Heart left ventricle (tissue), 16 donors: ENCODE measurements at regions not wholly inside any gene's neighbourhood (a gene's known extent, or its start where the extent isn't known, plus 50 kb on each side); places are given as distances from the start of the nearest gene placed in this dataset.

Source experiments
- ATAC-seq, 4 donors: fragments of 200-7000 bp; cut with Tn5 transposase; one replicate each; pipeline ENCODE4 v1.9.1; 2020 to 2022; ENCODE audit warnings: moderate library complexity in 4 of 4, mild to moderate bottlenecking in 3 of 4, moderate number of reproducible peaks in 1 of 4
- DNase-seq, 5 donors: peaks; one replicate each; pipeline ENCODE4 v3.0.0-alpha.2; 2020
- H3K27ac ChIP-seq, 12 donors: fragments of 200-600 bp; sonication (generic) in 4 of 12; one replicate each; pipeline versions ENCODE4 v1.5.0 to v1.8.0; 2016 to 2022; ENCODE audit warnings: mild to moderate bottlenecking in 2 of 12
- H3K27me3 ChIP-seq, 9 donors: fragments of 200-600 bp; sonication (generic) in 2 of 9; one replicate each; pipeline versions ENCODE4 v1.5.1 to v1.8.0; 2016 to 2022; ENCODE audit warnings: mild to moderate bottlenecking in 3 of 9
- H3K36me3 ChIP-seq, 9 donors: fragments of 200-600 bp; sonication (generic) in 2 of 9; one replicate each; pipeline versions ENCODE4 v1.5.0 to v1.8.0; 2018 to 2022; ENCODE audit warnings: mild to moderate bottlenecking in 2 of 9
- H3K4me1 ChIP-seq, 12 donors: fragments of 200-600 bp; sonication (generic) in 4 of 12; one replicate each; pipeline versions ENCODE4 v1.5.0 to v1.8.0; 2016 to 2022; ENCODE audit warnings: mild to moderate bottlenecking in 3 of 12
- H3K4me3 ChIP-seq, 12 donors: fragments of 200-600 bp; sonication (generic) in 4 of 12; one replicate each; pipeline versions ENCODE4 v1.5.0 to v1.8.0; 2017 to 2022; ENCODE audit warnings: mild to moderate bottlenecking in 9 of 12, moderate library complexity in 4 of 12
- H3K9me3 ChIP-seq, 12 donors: fragments of 200-600 bp; sonication (generic) in 4 of 12; one replicate each; pipeline versions ENCODE4 v1.5.0 to v1.8.0; 2016 to 2022; ENCODE audit warnings: mild to moderate bottlenecking in 1 of 12
- POLR2A ChIP-seq, 2 donors: fragments of 450-650 bp; IDR thresholded peaks; one replicate each; pipeline ENCODE4 v1.6.1; 2017; ENCODE audit warnings: antibody characterized with exemption in 2 of 2, mild to moderate bottlenecking in 2 of 2, moderate library complexity in 2 of 2
- whole genome bisulfite sequencing, 4 donors: extraction: QIAGEN DNeasy Blood & Tissue Kit in 2 of 4; methylation state at CpG; one replicate each; pipeline versions ENCODE4 v1.1.5 to v1.1.7; 2013 to 2018; 5-methylcytosine and 5-hydroxymethylcytosine counted together
- intact Hi-C, 10 donors: fragments of 100-400 bp; cut with DNase I; formaldehyde crosslinking; loops; one replicate each; pipeline versions ENCODE4 v1.11.1 to v1.14.2; 2022
- TF ChIP-seq, protein P1 (sequence below), 12 donors: fragments of 200-600 bp; sonication (generic) in 4 of 12; IDR thresholded peaks; one replicate each; pipeline versions ENCODE4 v1.5.0 to v1.8.0; 2018 to 2022; ENCODE audit warnings: antibody characterized with exemption in 12 of 12, mild to moderate bottlenecking in 5 of 12
- donor health status: ischemic (EF 13 %, LVEDD 7.1; RV severe dilation, severe dysfunction).
- donor health status: healthy with polysubstance abuse.
- donor health status: DM: no; HTN: yes; CAD: no.
- donor health status: DM: no; HTN: no; CAD: no.
- donor health status: ischemic (EF 25% LVEDD 6.9; RV normal size, moderate dysfunction).
- donor health status: ischemic (EF 25% LVEDD 5.7; RV mildly dilated, moderate dysfunction).
- donor health status: healthy.
- donor health status: DM: yes; HTN: yes; CAD: no.
- donor health status: ischemic (EF 35%, LVEDD 5.7; RV mildly dilated, moderate dysfunction).
- donor health status: nonischemic (EF 11% LVEDD 7.7; RV severe dilation, severe dysfunction).
- donor health status: DM: yes; HTN: yes; CAD: no.
- donor health status: PGD.
- donor health status: ischemic (EF 29% LVEDD 5.4; RV normal size, mild dysfunction).
- donor health status: nonischemic (EF 23%, LVEDD 6.1; RV moderate dilation, normal function).

DNA sequence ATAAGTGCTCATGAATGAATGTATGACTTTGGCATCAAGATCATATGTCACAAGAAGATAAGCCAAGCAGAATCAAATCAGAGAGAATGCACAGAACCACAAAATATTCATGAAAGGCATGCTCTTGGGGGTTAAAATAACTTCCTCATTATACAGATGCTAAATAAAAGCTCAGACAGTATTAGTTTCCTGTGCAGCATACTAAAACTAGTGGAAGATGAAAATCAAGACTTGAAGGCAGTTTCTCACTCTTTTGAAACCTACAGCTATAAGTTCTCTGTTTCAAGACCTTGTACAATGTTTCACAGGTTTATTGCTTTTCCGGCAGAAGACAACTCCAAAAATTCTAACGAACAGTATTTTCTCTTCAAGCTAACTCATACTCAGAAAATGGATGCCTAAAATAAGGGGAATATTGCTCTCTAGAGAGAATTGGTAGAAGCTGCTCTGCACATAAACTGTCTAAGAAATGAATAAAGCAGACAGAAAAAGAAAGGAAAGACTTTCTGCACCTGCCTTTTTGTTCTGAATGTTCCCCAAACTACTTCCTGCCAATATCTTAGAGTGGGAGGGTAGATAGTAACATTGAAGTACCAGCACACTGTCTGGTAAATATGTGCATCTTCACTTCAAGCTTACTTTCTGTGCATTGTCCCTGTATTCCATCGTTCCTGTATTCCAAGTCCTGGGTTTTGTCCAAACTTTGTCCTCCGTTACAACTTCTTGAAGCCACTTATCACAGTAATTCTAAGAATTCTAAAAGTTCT is 639.4 kb upstream of the FAT3 start:
- H3K27me3 ChIP-seq: no peaks in the 10 kb centered on the region
- H3K36me3 ChIP-seq: no peaks in the 10 kb centered on the region
- 65 to 75% (median 73%) methylated on average over 4 of the region's 4 CpGs for WGBS, 4 donors
- no peaks in the 10 kb centered on the region for H3K4me1 ChIP-seq
- peaks cover 0 to 22% (median 1%) of the 10 kb centered on the region in 12 donors for H3K9me3 ChIP-seq
- no peak overlapping the region for H3K27ac ChIP-seq
- ATAC-seq: no peak
- TF ChIP-seq, protein P1, sequence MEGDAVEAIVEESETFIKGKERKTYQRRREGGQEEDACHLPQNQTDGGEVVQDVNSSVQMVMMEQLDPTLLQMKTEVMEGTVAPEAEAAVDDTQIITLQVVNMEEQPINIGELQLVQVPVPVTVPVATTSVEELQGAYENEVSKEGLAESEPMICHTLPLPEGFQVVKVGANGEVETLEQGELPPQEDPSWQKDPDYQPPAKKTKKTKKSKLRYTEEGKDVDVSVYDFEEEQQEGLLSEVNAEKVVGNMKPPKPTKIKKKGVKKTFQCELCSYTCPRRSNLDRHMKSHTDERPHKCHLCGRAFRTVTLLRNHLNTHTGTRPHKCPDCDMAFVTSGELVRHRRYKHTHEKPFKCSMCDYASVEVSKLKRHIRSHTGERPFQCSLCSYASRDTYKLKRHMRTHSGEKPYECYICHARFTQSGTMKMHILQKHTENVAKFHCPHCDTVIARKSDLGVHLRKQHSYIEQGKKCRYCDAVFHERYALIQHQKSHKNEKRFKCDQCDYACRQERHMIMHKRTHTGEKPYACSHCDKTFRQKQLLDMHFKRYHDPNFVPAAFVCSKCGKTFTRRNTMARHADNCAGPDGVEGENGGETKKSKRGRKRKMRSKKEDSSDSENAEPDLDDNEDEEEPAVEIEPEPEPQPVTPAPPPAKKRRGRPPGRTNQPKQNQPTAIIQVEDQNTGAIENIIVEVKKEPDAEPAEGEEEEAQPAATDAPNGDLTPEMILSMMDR (IDR thresholded peaks at IDR 0.05): no peak
- TF ChIP-seq POLR2A (IDR thresholded peaks at IDR 0.05): no peak
- intact Hi-C loops: no loop called here
- DNase-seq: no peak
- H3K4me3 ChIP-seq: no peak overlapping the region

DNA sequence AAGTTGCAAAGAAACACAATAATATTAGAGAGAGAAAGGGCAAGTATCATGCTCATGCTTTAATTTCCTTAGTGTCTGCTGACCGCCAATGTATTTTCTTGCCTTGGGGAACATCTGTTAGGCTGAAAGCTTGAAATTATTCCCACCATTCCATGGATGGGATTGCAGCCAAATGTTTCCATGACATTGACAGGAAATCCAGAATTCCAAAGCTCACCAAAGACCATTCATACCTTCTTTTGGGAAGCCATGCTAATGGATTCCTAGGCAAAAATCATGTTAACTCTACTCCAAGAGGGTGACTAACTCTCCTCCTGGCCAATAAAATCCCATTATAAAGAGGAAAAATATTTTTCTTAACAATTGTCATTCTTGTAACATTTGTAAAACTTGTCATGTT is 661.4 kb upstream of the FAT3 start:
- Histone ChIP-seq H3K4me3 (no peak overlapping the region), H3K4me1 (no peaks in the 10 kb centered on the region), H3K27me3 (no peaks in the 10 kb centered on the region), H3K27ac (no peak overlapping the region), H3K36me3 (no peaks in the 10 kb centered on the region), H3K9me3 (peaks cover 0 to 9% (median 0%) of the 10 kb centered on the region in 12 donors)
- ATAC-seq (no peak), DNase-seq (no peak)
- TF ChIP-seq, protein P1 (IDR thresholded peaks at IDR 0.05): no peak
- TF ChIP-seq POLR2A (IDR thresholded peaks at IDR 0.05): no peak
- intact Hi-C loops: no loop called here
- 74 to 87% (median 84%) methylated on average over 1 of the region's 1 CpG for WGBS, 4 donors

- DNase-seq (no peak), ATAC-seq (no peak)
- no peaks in the 10 kb centered on the region for H3K27me3 ChIP-seq
- 88 to 93% (median 89%) methylated on average over 2 of the region's 2 CpGs for WGBS, 4 donors
- H3K27ac ChIP-seq: no peak overlapping the region
- no peaks in the 10 kb centered on the region for H3K36me3 ChIP-seq
- intact Hi-C loops: no loop called here
- H3K4me3 ChIP-seq: no peak overlapping the region
- TF ChIP-seq, protein P1 (IDR thresholded peaks at IDR 0.05): no peak
- TF ChIP-seq POLR2A (IDR thresholded peaks at IDR 0.05): no peak
- no peaks in the 10 kb centered on the region for H3K4me1 ChIP-seq
- peaks cover 0 to 9% (median 0%) of the 10 kb centered on the region in 12 donors for H3K9me3 ChIP-seq
Observed at GRCh38 chr11:91560434-91560833, 664.2 kb upstream of the FAT3 start.

DNA sequence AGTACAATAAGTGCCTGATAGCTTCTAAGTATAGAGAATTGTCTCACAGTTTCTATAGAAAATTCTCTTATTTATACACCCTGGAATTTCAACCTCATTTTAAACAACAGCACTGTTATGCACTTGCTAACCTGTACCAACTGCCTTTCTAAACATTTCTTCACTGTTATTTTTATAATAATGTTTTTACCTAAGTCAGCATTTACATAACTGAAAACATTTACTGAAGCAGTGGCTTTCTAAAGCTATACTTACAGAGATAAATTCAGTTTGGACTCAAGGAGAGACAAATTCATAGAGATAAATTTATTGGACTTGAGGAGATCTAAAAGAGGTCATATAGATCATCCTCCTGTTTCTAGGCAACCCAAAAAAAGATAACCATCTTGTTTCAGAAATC is 686.6 kb upstream of the FAT3 start:
- Histone ChIP-seq H3K4me3 (no peak overlapping the region), H3K36me3 (no peaks in the 10 kb centered on the region), H3K27me3 (no peaks in the 10 kb centered on the region), H3K4me1 (no peaks in the 10 kb centered on the region), H3K9me3 (peaks cover 0 to 24% (median 0%) of the 10 kb centered on the region in 12 donors), H3K27ac (no peak overlapping the region)
- DNase-seq: no peak
- intact Hi-C loops: no loop called here
- TF ChIP-seq, protein P1 (IDR thresholded peaks at IDR 0.05): no peak
- TF ChIP-seq POLR2A (IDR thresholded peaks at IDR 0.05): no peak
- no peak for ATAC-seq
